Colonic mucosa (tissue), 4 donors: ENCODE measurements at regions not wholly inside any gene's neighbourhood (a gene's known extent, or its start where the extent isn't known, plus 50 kb on each side); places are given as distances from the start of the nearest gene placed in this dataset.

ENCODE experiments used
- DNase-seq: peaks from one replicate; pipeline ENCODE4 v3.0.0-alpha.2; 2020
- H3K27ac ChIP-seq: fragments of 200-600 bp; one replicate; pipeline ENCODE4 v1.8.0; 2021
- H3K27me3 ChIP-seq: fragments of 200-600 bp; one replicate; pipeline ENCODE4 v1.8.0; 2021
- H3K36me3 ChIP-seq: fragments of 200-600 bp; one replicate; pipeline ENCODE4 v1.8.0; 2021
- H3K4me1 ChIP-seq: fragments of 200-600 bp; one replicate; pipeline ENCODE4 v1.8.0; 2021; ENCODE audit warnings: mild to moderate bottlenecking
- H3K4me3 ChIP-seq: fragments of 200-600 bp; one replicate; pipeline ENCODE4 v1.8.0; 2021
- H3K9ac ChIP-seq, 2 donors: one replicate each; pipeline ENCODE4 v1.7.0; 2013; ENCODE audit warnings: control low read depth in 2 of 2, low read depth in 2 of 2, low read length in 2 of 2
- H3K9me3 ChIP-seq: fragments of 200-600 bp; one replicate; pipeline ENCODE4 v1.8.0; 2021
- CTCF ChIP-seq: fragments of 200-600 bp; IDR thresholded peaks from one replicate; pipeline ENCODE4 v1.8.0; 2022; ENCODE audit warnings: antibody characterized with exemption, mild to moderate bottlenecking
- intact Hi-C: fragments of 100-400 bp; cut with DNase I; formaldehyde crosslinking; loops from one replicate; pipeline ENCODE4 v1.14.1; 2022
- donor health status: healthy.
- donor health status: DM: no; HTN: no; CAD: no.
- donor health status: DM: no; HTN: no; CAD: no.

GRCh38 chr7:132685277-132685676 lies 109.0 kb upstream of the PLXNA4 start:
- Histone ChIP-seq H3K4me1 (no peaks in the 10 kb centered on the region), H3K27ac (no peak overlapping the region), H3K9ac (no peak overlapping the region), H3K9me3 (no peaks in the 10 kb centered on the region), H3K36me3 (no peaks in the 10 kb centered on the region), H3K27me3 (no peaks in the 10 kb centered on the region), H3K4me3 (no peak overlapping the region)
- TF ChIP-seq CTCF: no peak
- DNase-seq: no peak
- intact Hi-C loops: no loop called here

- Histone ChIP-seq H3K36me3 (no peaks in the 10 kb centered on the region), H3K27me3 (no peaks in the 10 kb centered on the region), H3K4me1 (no peaks in the 10 kb centered on the region), H3K4me3 (no peak overlapping the region), H3K9me3 (no peaks in the 10 kb centered on the region), H3K27ac (no peak overlapping the region), H3K9ac (no peak overlapping the region)
- TF ChIP-seq CTCF: no peak
- intact Hi-C loops: no loop called here
- DNase-seq: no peak
These were observed 107.8 kb upstream of the PLXNA4 start for GRCh38 chr7:132683896-132684690.

- no peak overlapping the region for H3K27ac ChIP-seq
- H3K27me3 ChIP-seq: no peaks in the 10 kb centered on the region
- H3K9ac ChIP-seq: no peak overlapping the region
- intact Hi-C loops: no loop called here
- H3K4me1 ChIP-seq: no peaks in the 10 kb centered on the region
- no peak for DNase-seq
- no peak overlapping the region for H3K4me3 ChIP-seq
- TF ChIP-seq CTCF: no peak
- H3K36me3 ChIP-seq: no peaks in the 10 kb centered on the region
- H3K9me3 ChIP-seq: no peaks in the 10 kb centered on the region
These were observed 105.7 kb upstream of the PLXNA4 start for GRCh38 chr7:132681951-132682350.

- Histone ChIP-seq H3K36me3 (no peaks in the 10 kb centered on the region), H3K4me1 (no peaks in the 10 kb centered on the region), H3K4me3 (no peak overlapping the region), H3K27ac (no peak overlapping the region), H3K27me3 (no peaks in the 10 kb centered on the region), H3K9me3 (no peaks in the 10 kb centered on the region), H3K9ac (no peak overlapping the region)
- intact Hi-C loops: no loop called here
- no peak for DNase-seq
- TF ChIP-seq CTCF: no peak
These were observed 104.3 kb upstream of the PLXNA4 start for GRCh38 chr7:132680590-132680989.

- Histone ChIP-seq H3K36me3 (no peaks in the 10 kb centered on the region), H3K27ac (no peak overlapping the region), H3K9me3 (no peaks in the 10 kb centered on the region), H3K4me3 (no peak overlapping the region), H3K9ac (no peak overlapping the region), H3K27me3 (no peaks in the 10 kb centered on the region), H3K4me1 (no peaks in the 10 kb centered on the region)
- TF ChIP-seq CTCF: no peak
- no peak for DNase-seq
- intact Hi-C loops: no loop called here
These were observed 102.4 kb upstream of the PLXNA4 start for GRCh38 chr7:132678656-132679055.
